ENCODE measurements at regions not wholly inside any gene's neighbourhood (a gene's known extent, or its start where the extent isn't known, plus 50 kb on each side); places are given as distances from the start of the nearest gene placed in this dataset.

DNA sequence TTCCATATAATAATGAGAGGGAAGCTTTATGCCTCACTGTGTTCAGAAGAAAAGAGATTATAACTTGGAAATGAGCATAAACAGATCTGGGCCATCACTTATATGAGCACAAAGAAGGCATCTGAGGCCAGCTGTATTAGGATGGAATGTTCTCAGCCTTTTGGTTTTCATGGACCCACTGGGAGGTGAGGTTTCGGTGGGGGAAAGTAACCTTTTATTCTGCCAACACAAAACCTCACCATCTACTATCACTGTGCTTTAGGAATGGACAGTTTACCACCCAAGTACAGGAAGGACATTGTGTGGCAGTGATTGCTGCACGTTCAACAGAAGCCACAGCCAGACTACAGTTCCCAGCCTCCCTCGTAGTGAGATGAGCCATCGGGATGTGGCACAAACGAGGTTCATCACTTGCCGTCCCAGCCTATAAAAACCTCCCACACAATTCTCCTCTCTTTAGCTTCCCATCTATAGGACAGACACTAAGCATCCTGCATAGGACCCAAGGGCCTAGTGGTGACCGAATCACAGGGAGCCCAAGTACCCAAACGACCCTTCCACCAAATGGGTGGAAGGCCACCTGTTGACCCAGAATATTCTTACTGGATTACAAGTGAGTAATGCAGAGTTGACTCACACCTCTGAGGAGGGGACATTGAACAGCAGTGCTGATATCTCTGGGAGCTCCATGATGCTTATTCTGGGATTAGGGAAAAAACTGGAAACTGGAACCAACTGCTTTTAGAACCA is 121.5 kb upstream of the RAG2 start (continued):
- TF ChIP-seq NFAT5 (CRISPR knock-in tag; IDR thresholded peaks at IDR 0.05) (no peak), SP5 (CRISPR knock-in tag; IDR thresholded peaks at IDR 0.05; ENCODE audit: borderline replicate concordance, low read depth) (no peak)
- TF ChIP-seq, protein P1, sequence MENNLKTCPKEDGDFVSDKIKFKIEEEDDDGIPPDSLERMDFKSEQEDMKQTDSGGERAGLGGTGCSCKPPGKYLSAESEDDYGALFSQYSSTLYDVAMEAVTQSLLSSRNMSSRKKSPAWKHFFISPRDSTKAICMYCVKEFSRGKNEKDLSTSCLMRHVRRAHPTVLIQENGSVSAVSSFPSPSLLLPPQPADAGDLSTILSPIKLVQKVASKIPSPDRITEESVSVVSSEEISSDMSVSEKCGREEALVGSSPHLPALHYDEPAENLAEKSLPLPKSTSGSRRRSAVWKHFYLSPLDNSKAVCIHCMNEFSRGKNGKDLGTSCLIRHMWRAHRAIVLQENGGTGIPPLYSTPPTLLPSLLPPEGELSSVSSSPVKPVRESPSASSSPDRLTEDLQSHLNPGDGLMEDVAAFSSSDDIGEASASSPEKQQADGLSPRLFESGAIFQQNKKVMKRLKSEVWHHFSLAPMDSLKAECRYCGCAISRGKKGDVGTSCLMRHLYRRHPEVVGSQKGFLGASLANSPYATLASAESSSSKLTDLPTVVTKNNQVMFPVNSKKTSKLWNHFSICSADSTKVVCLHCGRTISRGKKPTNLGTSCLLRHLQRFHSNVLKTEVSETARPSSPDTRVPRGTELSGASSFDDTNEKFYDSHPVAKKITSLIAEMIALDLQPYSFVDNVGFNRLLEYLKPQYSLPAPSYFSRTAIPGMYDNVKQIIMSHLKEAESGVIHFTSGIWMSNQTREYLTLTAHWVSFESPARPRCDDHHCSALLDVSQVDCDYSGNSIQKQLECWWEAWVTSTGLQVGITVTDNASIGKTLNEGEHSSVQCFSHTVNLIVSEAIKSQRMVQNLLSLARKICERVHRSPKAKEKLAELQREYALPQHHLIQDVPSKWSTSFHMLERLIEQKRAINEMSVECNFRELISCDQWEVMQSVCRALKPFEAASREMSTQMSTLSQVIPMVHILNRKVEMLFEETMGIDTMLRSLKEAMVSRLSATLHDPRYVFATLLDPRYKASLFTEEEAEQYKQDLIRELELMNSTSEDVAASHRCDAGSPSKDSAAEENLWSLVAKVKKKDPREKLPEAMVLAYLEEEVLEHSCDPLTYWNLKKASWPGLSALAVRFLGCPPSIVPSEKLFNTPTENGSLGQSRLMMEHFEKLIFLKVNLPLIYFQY (CRISPR knock-in tag; IDR thresholded peaks at IDR 0.05; ENCODE audit: borderline replicate concordance) = no peak
- TF ChIP-seq, protein P2, sequence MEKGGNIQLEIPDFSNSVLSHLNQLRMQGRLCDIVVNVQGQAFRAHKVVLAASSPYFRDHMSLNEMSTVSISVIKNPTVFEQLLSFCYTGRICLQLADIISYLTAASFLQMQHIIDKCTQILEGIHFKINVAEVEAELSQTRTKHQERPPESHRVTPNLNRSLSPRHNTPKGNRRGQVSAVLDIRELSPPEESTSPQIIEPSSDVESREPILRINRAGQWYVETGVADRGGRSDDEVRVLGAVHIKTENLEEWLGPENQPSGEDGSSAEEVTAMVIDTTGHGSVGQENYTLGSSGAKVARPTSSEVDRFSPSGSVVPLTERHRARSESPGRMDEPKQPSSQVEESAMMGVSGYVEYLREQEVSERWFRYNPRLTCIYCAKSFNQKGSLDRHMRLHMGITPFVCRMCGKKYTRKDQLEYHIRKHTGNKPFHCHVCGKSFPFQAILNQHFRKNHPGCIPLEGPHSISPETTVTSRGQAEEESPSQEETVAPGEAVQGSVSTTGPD (CRISPR knock-in tag; IDR thresholded peaks at IDR 0.05) = no peak

Data from HepG2 (cell line).